ENCODE measurements at regions not wholly inside any gene's neighbourhood (a gene's known extent, or its start where the extent isn't known, plus 50 kb on each side); places are given as distances from the start of the nearest gene placed in this dataset.
"Not testable (repeated sequence)": the region's sequence is repeated elsewhere in the genome, so short reads cannot be mapped to it uniquely, and the experiment has no call there.

GRCh38 chr6:141248021-141248799 is 884.5 kb upstream of the GJE1 start:
- ATAC-seq (no peak), DNase-seq (ENCODE audit: low spot score in 2 of 2) (no peak)
- H3K36me3 Mint-ChIP-seq = no peaks in the 10 kb centered on the region
- no peaks in the 10 kb centered on the region for H3K9me3 Mint-ChIP-seq
- no peak overlapping the region for H3K27ac Mint-ChIP-seq

- ATAC-seq = no peak
- H3K36me3 Mint-ChIP-seq = no peaks in the 10 kb centered on the region
- H3K9me3 Mint-ChIP-seq = no peaks in the 10 kb centered on the region
- no peak for DNase-seq (ENCODE audit: low spot score in 2 of 2)
- no peak overlapping the region for H3K27ac Mint-ChIP-seq
These were observed 888.4 kb upstream of the GJE1 start for GRCh38 chr6:141244366-141244765.

DNA sequence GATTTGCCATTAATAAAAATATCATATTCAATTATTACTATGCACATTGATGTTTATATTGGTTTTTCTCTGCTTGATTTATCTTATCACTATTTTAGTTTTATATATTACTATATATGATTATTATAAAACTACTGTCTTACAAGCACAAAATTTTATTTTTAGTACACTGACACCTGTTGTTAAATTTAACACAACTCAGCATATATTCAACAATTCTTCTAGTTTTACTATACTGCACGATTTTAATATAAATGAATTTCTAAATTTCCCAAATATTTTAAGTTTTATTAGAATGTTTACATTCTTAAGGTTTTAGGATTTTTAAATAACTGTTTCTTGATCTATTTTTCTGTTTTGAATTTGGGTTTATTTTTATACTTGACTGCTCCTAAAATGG is 889.8 kb upstream of the GJE1 start:
- H3K9me3 Mint-ChIP-seq = no peaks in the 10 kb centered on the region
- no peak overlapping the region for H3K27ac Mint-ChIP-seq
- ATAC-seq = no peak
- no peaks in the 10 kb centered on the region for H3K36me3 Mint-ChIP-seq
- DNase-seq (ENCODE audit: low spot score in 2 of 2) = no peak

- ATAC-seq = no peak
- DNase-seq (ENCODE audit: low spot score in 2 of 2) = no peak
- no peaks in the 10 kb centered on the region for H3K9me3 Mint-ChIP-seq
- H3K27ac Mint-ChIP-seq = no peak overlapping the region
- no peaks in the 10 kb centered on the region for H3K36me3 Mint-ChIP-seq
These were observed 903.4 kb upstream of the GJE1 start for GRCh38 chr6:141229296-141229695.

DNA sequence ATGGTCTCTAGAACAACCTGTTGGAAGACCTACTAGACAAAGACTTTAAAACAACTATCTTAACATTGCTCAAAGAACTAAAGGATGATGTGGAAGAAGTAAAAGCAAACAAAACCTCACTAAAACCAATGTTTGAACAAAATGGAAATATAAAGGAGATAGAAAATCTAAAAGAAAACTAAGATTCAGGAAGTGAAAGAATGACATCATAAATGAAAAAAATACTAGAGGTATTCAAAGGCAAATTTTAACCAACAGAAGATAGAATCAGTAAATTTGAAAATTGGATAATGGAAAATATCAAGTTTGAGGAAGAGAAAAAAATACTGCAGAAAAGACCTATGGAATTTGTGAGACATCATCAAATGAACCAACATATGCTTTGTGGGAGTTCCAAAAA is 914.1 kb upstream of the GJE1 start:
- Mint-ChIP-seq H3K27ac (peak overlapping the region in 1 of 2 donors; percentile 58), H3K9me3 (peaks cover 0 to 21% of the 10 kb centered on the region in 2 donors), H3K36me3 (peaks cover 0 to 16% of the 10 kb centered on the region in 2 donors)
- no peak for DNase-seq (ENCODE audit: low spot score in 2 of 2)
- no peak for ATAC-seq

GRCh38 chr6:141216726-141217125 is 916.0 kb upstream of the GJE1 start:
- no peak overlapping the region for H3K27ac Mint-ChIP-seq
- ATAC-seq = no peak
- peaks cover 0 to 16% of the 10 kb centered on the region in 2 donors for H3K36me3 Mint-ChIP-seq
- H3K9me3 Mint-ChIP-seq = peaks cover 0 to 21% of the 10 kb centered on the region in 2 donors
- no peak for DNase-seq (ENCODE audit: low spot score in 2 of 2)

GRCh38 chr6:141212296-141212695 is 920.4 kb upstream of the GJE1 start:
- DNase-seq (ENCODE audit: low spot score in 2 of 2) = no peak
- H3K36me3 Mint-ChIP-seq = peaks cover 0 to 3% of the 10 kb centered on the region in 2 donors
- H3K9me3 Mint-ChIP-seq = peaks cover 0 to 2% of the 10 kb centered on the region in 2 donors
- no peak for ATAC-seq
- no peak overlapping the region for H3K27ac Mint-ChIP-seq

DNA sequence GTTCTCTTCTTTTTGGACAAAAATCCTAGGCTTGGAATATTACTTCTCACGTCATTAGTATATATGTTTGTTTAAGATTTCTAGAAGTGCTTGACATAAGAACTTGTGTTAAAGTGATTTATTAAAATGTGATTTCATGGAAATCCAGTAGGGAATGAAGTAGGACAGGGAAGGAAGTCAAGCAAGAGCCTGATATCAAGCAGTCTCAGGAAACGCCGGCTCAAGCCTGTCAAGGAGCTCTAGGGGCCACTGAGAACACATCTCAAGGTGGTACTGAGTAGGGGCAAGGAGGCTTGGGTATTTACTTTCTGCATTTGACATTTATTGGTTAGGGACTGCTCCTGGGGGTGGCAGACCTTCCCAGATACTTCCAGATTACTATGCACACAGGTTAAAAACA is 920.9 kb upstream of the GJE1 start:
- no peaks in the 10 kb centered on the region for H3K36me3 Mint-ChIP-seq
- DNase-seq (ENCODE audit: low spot score in 2 of 2) = no peak
- no peak for ATAC-seq
- no peak overlapping the region for H3K27ac Mint-ChIP-seq
- H3K9me3 Mint-ChIP-seq = peaks cover 2% of the 10 kb centered on the region in 2 donors

- peaks cover 4 to 5% of the 10 kb centered on the region in 2 donors for H3K9me3 Mint-ChIP-seq
- H3K36me3 Mint-ChIP-seq = no peaks in the 10 kb centered on the region
- ATAC-seq (no peak), DNase-seq (ENCODE audit: low spot score in 2 of 2) (no peak)
- H3K27ac Mint-ChIP-seq = no peak overlapping the region
These were observed 921.8 kb upstream of the GJE1 start for GRCh38 chr6:141210901-141211300.

DNA sequence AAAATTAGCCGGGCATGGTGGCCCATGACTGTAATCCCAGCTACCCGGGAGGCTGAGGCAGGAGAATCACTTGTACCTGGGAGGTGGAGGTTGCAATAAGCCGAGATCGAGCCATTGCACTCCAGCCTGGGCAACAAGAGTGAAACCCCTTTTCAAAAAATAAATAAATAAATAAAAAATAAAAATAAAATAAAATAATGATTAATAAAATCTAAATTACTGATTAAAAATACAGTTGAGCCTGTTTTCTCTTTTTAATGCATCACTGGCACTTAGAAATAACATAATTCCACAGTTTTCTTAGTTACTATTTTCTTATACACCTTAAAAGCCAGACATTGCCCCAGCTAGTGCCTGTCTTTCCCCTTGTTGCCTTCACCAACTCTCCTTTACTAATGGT is 922.8 kb upstream of the GJE1 start:
- DNase-seq (ENCODE audit: low spot score in 2 of 2) (no peak), ATAC-seq (no peak)
- Mint-ChIP-seq H3K36me3 (no peaks in the 10 kb centered on the region), H3K9me3 (peaks cover 4 to 5% of the 10 kb centered on the region in 2 donors), H3K27ac (no peak overlapping the region)

DNA sequence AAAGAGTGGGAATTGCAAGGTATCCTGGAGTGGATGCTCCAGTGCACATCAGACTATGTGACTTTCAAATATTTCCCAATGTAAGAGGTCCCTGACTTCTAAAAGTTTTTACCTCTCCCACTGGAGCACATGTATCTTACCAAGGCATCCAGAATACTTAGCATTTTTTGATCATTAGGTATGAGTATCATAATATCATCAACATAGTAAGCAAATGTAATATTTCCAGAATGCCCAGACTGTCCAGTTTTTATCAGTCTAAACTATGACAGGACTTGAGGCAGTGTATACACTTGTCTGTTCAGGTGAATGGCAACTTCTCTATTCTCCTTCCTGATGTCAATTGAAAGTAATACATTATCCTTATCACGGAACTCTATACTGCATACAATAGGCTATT is 924.6 kb upstream of the GJE1 start:
- DNase-seq (ENCODE audit: low spot score in 2 of 2) (no peak), ATAC-seq (no peak)
- no peaks in the 10 kb centered on the region for H3K36me3 Mint-ChIP-seq
- peaks cover 4 to 5% of the 10 kb centered on the region in 2 donors for H3K9me3 Mint-ChIP-seq
- no peak overlapping the region for H3K27ac Mint-ChIP-seq

GRCh38 chr6:141203902-141204575 is 928.7 kb upstream of the GJE1 start:
- ATAC-seq (no peak), DNase-seq (ENCODE audit: low spot score in 2 of 2) (no peak)
- Mint-ChIP-seq H3K9me3 (peaks cover 4 to 5% of the 10 kb centered on the region in 2 donors), H3K36me3 (no peaks in the 10 kb centered on the region), H3K27ac (no peak overlapping the region)

GRCh38 chr6:141202626-141203025 is 930.1 kb upstream of the GJE1 start:
- ATAC-seq = no peak
- H3K36me3 Mint-ChIP-seq = no peaks in the 10 kb centered on the region
- no peak for DNase-seq (ENCODE audit: low spot score in 2 of 2)
- H3K27ac Mint-ChIP-seq = no peak overlapping the region
- H3K9me3 Mint-ChIP-seq = peaks cover 4 to 5% of the 10 kb centered on the region in 2 donors

GRCh38 chr6:141199074-141199473 is 933.7 kb upstream of the GJE1 start:
- Mint-ChIP-seq H3K27ac (no peak overlapping the region), H3K9me3 (peaks cover 0 to 6% of the 10 kb centered on the region in 2 donors), H3K36me3 (no peaks in the 10 kb centered on the region)
- ATAC-seq (no peak), DNase-seq (ENCODE audit: low spot score in 2 of 2) (no peak)

GRCh38 chr6:141195251-141195832 is 937.4 kb upstream of the GJE1 start:
- Mint-ChIP-seq H3K36me3 (peaks cover 0 to 8% of the 10 kb centered on the region in 2 donors), H3K9me3 (peaks cover 10% of the 10 kb centered on the region in 2 donors), H3K27ac (no peak overlapping the region)
- DNase-seq (ENCODE audit: low spot score in 2 of 2) = no peak
- no peak for ATAC-seq

DNA sequence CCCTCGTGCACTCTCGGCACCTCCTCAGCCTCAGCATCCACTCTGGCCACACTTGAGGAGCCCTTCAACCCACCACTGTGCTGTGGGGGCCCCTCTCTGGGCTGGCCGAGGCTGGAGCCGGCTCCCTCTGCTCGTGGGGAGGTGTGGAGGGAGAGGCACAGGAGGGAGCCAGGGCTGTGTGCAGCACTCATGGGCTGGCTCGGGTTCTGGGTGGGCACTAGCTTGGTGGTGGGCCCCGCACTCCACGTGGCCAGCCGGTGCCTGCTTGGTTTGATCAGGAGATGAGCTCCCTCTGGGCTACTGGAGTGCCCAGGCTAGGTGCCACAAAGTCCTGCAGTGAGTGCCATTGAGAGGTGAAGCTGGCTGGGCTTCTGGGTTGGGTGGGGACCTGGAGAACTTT is 949.4 kb upstream of the GJE1 start:
- no peak for DNase-seq (ENCODE audit: low spot score in 2 of 2)
- H3K9me3 Mint-ChIP-seq = peaks cover 7 to 8% of the 10 kb centered on the region in 2 donors
- H3K27ac Mint-ChIP-seq = no peak overlapping the region
- H3K36me3 Mint-ChIP-seq = peaks cover 12 to 13% of the 10 kb centered on the region in 2 donors
- ATAC-seq = no peak

DNA sequence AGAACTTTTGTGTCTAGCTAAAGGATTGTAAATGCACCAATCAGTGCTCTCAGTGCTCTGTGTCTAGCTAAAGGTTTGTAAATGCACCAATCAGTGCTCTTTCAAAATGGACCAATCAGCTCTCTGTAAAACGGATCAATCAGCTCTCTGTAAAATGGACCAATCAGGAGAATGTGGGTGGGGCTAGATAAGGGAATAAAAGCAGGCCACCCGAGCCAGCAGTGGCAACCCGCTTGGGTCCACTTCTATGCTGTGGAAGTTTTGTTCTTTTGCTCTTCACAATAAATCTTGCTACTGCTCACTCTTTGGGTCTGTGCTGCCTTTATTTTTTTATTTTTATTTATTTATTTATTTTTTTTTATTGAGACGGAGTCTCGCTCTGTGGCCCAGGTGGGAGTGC is 957.3 kb upstream of the GJE1 start:
- not testable (repeated sequence) for ATAC-seq; H3K36me3 Mint-ChIP-seq; H3K27ac Mint-ChIP-seq; H3K9me3 Mint-ChIP-seq; DNase-seq (ENCODE audit: low spot score in 2 of 2)

All from activated naive CD4-positive, alpha-beta T cell treated with anti-CD3 and anti-CD28 coated beads, Interleukin-2, amount 50 U/mL, for 72 hours (primary cell).